Anterior cingulate cortex (tissue), 58 donors: ENCODE measurements at regions not wholly inside any gene's neighbourhood (a gene's known extent, or its start where the extent isn't known, plus 50 kb on each side); places are given as distances from the start of the nearest gene placed in this dataset.
A peak's percentile ranks its signal among the peaks of the same experiment; 100 is the strongest.

ENCODE experiments used
- DNase-seq, 58 donors: peaks; one replicate each; lab custom pipeline; 2025; lab: John Stamatoyannopoulos, UW

DNA sequence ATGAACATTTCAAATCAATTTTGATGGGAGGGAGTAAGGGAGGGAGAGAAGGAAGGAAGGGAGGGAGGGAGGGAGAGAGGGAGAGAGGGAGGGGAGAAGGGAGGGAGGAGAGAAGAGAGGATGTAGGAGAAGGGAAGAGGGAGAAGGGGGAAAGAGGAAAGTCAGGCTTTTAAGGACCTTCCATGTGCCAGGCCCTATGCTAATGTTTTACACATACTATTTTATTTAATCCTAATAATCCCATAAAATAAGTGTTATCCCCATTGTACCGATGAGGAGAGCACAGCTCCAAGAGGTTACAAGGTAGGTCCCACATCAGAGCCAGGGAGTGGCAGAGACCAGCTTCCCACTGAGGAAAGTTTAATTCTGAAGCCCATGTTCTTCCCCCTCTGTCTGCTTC, 341.9 kb downstream of the RAB28 start:
- DNase-seq: no peak

DNA sequence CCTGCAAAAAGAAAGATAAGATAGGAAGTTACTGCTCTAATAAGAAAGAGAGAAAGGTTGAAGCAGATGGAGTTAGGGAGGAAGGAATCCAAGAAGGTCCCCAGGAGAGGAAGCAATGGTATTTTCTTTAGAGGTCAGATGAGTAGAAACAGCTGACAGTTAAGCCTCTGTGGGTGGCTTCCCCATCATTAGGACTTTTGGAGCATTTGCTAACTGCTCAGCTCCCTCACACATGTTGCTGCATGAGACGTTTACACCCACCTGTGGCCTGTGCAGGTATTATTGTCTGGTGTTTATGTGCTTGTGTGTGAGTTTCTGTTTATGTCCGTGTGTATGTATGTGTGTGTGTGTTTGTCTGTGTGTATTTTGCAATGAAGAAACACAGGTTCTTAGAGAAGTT, 346.8 kb downstream of the RAB28 start:
- DNase-seq: no peak

DNA sequence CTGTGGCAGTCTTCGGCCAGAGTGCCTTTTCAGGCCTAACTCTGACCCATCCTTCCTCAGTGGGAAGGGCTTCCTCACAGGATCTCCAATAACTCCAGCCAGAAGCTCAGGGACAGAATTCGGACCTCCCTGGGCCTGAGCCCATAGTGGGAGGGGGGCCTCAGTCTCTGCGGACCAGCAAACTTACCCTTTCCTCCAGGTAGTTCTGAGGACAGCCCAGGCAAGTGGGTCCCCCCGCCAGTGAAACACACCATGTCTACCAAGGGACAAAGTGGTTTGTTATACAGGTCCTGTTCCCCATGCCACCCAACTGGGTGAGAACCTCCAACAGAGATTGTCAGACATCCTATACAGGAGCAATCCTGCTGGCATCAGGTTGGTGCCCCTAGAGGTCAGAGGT, 350.4 kb downstream of the RAB28 start:
- DNase-seq: no peak

DNA sequence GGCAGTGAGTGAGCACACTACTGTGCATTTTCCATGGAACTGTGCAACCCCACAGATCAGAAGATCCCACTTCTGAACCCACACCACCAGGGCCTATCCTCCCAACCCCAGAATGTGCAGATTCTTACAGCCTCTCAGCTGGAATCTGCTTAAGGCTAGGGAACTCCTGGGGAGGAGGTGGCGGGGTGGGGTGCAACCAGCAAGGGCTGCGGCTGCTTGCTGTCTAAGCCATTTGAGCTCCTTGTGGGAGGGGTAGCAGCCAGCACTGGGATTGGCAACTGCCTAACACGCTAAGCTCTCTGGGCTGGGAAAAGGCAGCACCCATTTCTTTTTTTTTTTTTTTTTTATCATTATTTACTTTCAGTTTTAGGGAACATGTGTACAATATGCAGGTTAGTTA, 353.3 kb downstream of the RAB28 start:
- DNase-seq: no peak

DNA sequence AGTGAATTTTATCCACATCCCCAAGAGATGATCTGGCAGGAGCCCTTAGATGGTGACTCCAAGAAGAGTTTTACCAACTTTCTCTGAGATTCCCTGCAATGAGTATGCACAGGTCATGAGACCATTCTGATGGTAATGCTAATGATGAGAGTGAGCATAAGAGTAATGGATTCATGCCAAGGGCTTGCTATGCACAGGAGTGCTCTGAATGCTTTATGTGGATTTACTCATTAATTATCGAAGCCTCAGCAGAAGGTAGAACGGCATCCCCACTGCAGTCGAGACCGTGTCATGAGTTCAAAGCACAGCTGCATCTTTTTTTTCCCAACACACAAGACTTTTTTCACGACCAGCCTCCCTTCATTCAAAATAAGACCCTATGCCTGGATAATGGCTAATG, 355.0 kb downstream of the RAB28 start:
- no peak for DNase-seq

DNA sequence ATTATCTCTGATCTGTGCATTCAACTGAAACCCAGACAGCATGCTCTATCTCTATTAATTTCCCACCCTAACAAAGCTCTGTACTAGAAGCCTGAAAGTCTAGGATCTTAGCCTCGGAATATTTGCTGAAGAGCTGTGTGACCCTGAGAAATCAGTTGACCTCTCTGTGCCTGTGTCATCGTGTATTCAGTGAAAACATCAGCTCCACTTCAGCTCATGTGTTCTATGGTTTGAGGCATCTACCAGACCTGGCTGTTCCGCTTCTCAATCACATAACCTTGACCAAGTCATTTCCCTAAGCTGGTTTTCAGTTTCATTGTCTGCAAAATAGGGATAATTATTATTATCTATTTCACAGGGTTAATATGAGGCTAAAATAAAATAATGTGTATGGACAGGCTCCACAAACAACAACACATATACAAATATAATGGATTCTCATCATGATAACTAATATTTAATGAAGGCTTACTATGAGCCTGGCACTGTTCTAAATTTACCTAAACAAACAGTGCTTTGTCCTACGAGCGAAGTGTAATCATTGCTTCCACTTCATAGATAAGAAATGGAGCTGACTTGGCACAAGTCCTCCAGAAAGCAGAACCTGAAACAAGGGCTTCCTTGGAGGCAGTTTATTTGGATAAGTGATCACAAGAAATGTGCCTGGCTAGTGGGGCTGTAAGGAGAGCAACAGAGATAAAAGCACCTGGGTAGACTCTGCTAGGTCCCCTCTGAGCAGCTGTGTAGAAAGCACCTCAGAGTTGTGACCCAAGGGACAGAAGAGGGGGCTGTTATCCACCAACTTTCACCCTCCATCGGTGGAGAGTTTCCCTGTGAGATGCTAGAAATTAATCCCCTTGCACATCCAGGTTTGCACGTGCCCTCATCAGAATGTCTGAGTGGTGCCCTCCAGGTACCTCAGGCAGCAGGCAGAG, 356.9 kb downstream of the RAB28 start:
- DNase-seq: no peak

DNA sequence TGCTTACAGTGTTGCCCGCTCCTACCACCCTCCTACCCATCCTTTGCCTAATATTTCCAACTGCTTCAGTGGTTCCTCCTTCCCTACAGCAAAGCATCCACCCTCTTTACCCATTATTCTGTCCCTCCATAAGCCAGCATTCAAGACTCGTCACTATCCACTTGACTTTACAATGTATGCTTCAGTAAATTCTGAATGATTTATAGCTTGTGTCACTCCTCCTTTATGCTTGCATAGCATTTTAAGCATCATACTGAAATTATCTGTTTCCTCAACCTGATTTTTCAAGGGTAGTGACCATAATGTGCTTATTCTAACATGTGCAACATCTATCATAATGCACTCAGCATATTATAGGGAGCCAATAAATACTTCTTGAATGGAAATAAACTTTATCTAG, 365.5 kb downstream of the RAB28 start:
- DNase-seq: no peak

DNA sequence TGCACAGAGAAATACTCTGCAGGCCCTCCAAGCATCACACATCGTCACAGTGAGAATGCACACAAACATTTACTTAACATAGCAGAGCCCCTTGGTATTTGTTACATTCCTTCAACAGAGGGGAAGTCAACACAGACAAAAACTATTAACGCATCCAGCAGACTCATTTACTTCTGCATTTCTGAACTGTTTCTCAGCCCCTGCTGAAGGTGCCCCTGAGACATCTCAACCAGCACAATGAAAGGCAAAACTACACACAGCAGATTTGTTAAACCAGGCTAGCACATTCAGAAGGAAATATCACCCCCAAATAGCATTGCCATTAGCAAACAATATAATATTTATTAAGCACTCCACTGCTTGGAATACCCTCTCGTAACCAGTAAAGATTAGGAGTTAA, 367.0 kb downstream of the RAB28 start:
- DNase-seq: no peak

DNA sequence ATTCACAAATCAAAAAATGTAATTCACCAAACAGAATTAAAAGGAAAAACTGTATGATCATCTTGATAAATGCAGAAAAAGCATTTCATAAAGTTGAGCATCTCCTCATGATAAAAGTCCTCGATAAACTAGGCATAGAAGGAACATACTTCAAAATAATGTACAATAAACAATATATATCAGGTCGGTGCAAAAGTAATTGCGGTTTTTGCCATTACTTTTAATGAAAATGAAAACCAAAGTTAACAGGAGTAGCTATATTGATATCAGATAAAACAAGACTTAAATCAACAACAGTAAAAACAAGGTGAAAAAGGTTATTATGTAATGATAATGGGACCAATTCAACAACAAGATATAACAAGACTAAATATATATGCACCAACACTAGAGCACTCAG, 372.1 kb downstream of the RAB28 start:
- DNase-seq: no peak

DNA sequence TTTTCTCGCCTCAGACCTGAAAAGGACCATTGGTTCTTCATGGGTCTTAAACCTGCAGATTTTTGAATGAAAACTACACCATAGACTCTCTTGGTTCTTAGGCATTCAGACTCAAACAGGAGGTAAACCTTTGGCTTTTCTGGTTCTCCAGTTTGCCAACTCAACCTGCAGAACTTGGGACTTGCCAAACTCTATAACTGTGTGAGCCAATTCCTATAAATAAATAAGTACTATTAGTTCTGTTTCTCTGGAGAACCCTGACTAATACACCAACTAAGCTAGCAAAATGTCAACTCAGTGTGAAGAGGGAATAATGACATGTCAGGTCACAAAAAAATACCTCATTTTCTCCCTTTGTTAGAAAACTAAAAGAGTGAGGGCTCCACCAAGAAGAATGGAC, 374.6 kb downstream of the RAB28 start:
- DNase-seq: no peak

DNA sequence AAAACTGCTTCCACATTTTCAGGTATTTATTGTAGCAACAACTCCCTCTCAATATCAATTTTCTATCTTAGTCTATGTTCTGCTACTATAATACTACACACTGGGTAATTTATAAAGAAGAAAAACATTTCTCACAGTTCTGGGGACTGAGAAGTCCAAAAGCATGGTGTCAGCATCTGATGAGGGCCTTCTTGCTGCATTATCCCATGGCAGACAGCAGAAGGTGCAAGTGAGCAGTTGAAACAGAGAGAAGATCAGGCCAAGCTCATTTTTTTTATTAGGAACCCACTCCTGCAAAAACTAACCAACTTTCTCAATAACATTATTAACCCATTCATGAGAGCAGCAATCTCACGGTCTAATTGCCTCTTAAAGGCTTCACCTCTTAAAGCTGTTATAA, 376.0 kb downstream of the RAB28 start:
- DNase-seq: no peak

DNA sequence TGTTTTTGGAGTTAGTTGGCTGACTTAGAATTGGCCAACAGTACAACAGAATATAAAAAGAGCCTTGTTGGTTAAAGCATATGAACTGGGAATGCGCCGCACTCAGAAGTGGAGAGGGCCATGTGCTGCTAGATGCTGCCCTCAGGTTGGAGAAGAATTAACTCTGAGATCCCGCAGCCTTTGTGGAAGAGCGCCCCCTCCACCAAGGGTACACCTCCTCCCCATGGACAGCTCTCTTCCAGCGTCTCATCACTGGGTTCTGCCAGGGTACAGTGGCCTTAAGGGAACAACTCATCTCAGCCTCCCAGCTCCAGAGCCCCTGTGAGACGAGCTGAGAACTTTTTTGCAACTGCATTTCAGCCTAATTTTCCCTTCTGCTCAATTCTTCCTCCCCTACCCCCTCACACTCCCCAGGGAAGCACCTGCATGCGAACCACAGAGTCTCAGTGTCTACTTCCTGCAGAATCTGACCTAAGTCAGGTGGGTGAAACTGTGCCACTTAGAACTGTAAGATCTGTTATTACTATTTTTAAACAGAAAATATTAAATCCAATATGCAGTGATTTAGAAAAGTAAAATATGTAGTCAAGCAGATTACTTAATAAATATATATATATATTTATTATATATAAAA, 380.6 kb downstream of the RAB28 start:
- DNase-seq: no peak

DNA sequence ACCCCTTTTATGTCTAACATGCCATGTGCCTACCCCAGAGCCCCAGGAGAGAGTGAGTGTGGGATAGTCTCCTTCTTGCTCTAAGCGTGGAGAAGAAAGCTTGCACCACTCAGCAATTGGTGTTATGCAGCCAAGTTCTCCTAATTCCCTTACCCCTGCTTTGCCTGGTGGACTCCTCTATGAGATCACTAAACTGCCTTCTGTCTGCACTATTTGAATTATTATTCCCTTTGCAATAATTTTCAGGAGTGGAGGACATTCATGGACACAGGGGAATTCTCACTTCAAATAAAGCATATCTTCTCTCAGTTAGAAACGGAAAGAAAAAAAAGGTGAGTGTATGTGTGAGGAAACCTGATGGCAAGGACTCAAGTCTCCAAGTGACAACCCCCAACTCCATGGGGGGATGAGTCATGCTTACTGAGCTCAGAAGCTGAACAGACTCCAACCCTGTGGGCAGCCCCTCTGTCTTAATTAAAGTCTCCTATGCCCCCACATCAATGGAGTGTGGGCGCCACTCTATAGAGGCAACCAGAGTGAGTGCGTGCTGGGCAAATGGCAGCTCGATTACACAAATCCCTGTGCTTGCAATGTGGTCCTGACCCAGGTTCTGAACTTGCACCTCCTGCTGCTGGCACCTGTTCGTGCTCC, 381.9 kb downstream of the RAB28 start:
- no peak for DNase-seq

DNA sequence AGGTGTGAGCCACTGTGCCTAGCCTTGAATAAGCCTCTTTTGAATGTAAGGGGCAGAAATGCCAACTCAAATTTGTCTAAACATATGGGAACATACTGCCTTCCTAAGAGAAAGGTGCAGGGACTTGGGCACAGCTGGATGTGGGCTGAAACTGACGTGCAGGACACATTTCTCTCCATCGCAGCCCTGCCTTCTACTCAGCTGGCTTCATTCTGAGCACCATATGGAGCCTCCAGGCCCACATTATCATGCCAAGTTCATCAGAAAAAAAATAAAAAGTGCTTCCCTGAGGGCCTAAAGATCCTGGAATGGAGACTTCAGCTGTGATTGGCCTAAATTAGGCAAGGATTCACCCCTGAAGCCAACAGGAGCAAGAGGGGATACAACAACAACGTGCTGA, 386.2 kb downstream of the RAB28 start:
- DNase-seq: peak in 5 of 58 donors; percentile 5 to 20 (median 8)

DNA sequence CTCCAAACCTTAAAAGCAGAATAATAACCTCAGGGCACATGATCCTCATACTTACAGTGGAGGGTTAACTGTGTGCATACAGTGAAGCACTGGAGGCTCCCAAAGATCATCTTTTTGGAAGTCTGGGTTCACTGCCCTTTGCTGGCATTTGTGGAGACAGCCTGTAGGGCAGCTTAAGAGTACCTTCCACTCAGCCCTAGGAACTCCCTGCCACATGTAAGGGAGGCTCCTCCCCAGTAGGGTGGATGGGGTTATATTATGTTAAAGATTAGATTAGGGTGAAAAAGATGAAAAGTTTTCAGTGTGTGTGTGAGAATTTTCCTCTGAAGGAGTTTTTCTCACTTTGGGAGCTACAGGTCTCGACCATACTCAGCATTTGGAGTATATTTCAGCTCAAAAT, 388.4 kb downstream of the RAB28 start:
- DNase-seq: no peak

DNA sequence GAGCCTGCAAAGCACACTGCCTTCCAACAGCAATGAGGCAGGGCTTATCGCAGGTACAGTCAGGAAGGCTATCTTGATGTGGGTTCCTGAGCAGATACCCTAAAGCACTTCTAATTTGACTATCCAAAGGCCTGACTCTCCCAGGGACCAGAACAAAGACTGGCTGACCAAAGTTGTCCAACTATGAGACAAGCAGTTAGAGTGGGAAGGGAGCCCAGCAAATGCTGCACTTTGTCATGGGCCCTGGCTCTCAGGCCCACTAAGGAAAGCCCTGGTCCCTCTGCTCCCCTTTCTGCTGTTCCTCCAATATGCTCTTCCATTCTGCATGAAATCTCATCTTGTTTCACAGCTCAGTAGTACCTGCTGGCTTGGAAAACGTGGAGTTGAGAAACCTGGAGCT, 391.0 kb downstream of the RAB28 start:
- DNase-seq: no peak

DNA sequence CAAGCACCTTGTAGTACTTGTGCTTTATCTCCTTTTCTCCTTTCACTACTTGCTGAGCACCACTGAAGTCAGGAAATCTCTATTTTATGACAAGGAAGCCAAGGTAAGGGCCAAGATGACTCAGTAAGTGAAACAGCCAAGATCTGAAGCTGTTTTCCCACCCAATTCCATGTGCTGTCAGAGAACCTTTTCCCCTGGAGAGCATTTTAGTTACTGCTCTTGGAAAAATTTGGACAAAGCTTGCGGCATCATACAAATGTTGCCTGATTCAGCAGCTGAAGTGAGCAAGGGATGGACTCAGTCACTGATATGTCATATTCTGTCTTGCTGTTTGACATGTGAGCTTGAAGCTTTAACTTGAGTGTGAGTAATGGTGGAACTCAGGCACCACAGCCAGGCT, 391.4 kb downstream of the RAB28 start:
- DNase-seq: no peak

DNA sequence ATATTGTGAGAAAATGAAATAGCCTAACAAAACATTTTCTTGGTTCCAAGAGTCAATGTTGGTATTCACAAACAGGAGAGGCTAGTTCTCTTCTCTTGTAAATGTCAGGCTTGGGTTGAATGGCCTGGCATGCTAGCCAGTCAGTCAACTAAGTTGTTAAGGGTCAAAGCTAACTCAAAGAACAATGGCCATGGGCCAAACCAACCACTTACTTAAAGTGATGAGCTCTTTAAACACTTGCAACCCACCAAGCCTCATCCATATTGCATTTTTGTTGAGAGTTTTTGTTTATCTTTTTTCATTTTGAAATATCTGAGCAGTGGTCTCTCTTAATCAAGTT, 394.5 kb downstream of the RAB28 start:
- no peak for DNase-seq

DNA sequence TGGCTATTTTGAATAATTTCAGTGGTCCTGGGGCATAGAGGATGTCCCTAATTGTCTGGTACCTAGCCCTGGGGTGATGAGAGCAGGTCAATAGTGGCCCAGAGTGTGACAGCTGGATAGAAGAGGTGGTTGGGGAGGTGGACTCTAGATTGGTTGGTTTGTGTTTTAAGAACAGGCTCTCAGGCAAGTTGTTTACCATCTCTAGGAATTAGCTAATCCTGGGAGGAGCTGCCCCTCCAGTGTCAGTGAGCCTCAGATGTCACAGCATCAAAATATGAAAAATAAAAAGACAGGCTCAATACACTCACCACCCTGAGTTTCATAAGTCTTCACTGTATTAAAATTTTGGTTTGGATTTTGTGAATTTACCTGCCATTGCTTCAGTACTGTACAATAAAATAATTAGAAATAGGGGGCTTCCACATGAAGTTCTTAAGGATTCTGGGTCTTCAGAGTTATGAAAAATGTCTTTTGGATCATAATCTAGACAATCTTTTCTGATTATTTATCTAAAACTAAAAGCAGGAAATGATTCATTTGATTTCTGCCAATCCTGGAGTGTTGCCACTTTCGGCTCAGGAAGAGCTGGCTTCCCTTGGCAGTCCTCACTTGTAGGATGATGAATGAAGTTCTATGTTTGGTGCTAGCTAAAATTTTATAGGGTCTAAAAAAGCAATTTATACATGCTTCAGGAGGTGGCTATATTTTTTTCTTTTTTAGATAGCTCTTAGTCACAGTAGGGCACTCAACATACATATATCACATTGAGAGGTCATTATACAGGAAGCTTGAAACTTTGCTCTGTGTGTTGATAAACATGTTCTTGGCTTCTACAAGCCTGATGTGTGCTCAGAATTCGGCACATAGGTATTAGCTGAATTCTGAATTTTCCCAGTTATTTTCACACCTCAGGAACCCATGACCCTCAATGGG, 395.1 kb downstream of the RAB28 start:
- DNase-seq: peak in 14 of 58 donors; percentile 2 to 47 (median 12)

DNA sequence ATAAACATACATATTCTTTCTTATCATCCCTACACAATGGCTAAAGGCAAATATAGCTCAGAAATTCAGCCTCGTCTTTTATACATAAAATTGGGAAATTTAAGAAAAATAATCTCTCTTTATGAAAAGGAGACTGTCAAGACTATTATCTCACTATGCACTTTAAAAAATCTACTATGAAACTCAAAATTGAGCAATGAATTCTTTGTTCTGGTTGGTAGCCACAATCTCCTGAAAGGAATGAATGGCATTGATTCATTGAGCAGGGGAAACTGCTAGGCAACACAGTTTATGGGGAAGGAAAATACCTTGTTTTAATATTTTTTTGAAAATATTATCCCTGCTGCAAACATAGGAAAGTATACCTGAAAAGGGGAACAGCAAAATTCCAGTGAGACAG, 397.1 kb downstream of the RAB28 start:
- no peak for DNase-seq

DNA sequence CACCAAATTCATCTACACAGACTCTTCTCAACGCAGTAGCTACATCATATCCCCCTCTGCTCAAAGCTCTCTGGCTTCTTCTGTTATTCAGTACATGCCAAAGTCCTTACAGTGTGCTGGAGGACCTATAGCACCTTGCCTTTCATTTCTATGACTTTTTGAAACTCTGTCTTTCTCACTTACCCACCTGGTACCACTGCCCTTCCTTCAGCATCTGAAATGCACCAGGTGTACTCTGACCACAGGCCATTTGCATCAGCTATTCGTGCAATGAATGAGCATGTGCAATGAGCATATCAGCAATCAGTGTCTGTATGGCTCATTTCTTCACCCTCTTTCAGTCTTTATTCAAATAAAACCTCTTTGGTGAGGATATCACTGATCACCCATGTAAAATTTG, 399.9 kb downstream of the RAB28 start:
- DNase-seq: no peak
